Tongue (tissue), 1 donor: ENCODE measurements at regions not wholly inside any gene's neighbourhood (a gene's known extent, or its start where the extent isn't known, plus 50 kb on each side); places are given as distances from the start of the nearest gene placed in this dataset.

Experiments
- DNase-seq: peaks from one replicate; pipeline ENCODE4 v3.0.0-alpha.2; 2015

GRCh38 chr9:20291201-20291600, 331.1 kb downstream of the MLLT3 start:
- DNase-seq = no peak

GRCh38 chr9:20290257-20290656, 332.0 kb downstream of the MLLT3 start:
- peak; percentile 91 for DNase-seq

DNA sequence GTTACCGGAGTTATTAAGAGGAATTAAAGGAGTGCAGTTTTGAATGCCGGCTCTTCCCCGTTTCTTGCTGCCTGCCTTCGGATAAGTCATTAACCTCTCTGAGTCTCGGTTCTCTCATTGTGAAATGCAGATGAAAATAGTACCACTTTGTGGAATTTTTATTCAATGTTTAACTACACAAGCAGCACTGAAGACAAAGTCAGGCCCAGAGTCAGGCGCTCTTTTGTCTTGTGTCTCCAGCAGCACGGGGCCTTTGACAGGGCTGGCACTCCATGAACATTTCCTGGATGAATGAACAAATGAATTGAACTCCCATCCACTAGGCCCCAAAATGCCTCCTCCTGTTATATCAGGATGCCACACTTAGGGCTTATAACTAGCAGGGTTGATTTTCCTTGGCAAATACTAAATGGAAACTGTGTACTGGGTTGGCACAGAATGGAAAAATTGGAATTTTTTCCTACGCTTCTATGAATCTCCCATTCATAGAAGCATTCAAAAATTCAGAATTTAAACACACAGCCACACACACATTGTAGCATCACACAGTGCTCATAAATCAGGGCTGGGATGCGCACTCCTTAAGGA, 332.8 kb downstream of the MLLT3 start:
- peak; percentile 55 for DNase-seq

DNA sequence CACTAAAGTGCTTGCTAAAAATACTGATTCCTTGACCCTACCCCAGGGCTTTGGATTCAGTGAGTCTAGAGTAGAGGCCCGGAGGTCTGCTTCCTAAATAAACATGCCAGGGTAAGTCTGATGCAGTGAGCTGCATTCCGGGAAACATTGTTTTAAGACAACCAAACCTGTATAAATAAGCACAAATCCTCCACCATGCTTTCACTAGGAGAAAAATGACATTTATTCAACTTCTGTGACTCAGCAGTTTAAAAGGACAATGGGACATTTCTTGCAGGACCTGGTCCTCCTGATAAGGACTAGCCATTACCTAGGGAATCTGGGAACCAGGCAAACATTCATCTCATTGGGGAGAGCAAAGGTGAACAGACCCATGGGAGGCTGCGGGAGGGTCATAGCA, 335.3 kb downstream of the MLLT3 start:
- no peak for DNase-seq

DNA sequence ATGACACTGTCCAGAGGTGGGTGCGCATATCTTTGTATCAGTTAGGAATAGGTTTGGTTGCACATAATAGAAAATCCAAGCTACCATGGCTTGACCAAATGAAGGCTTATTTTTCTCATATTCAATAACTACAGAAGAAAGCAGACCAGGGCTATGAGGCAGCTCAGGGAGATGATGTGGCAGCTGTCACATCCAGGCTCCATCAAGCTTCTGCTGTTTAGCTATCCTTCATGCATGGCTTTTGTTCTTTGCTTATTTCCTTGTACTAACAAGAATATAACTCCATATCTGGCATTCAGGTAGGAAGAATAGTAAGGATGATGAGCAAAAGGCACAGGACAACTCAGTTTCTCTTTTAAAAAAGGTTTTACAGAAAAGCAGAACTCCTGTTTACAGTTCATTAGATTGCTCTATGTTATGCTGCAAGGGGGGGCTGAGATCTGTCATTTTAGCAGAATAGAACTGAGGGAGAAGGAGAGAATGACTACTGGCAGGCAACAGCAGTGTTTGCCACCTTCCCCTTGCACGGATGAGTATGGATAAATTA, 336.1 kb downstream of the MLLT3 start:
- DNase-seq = no peak

- DNase-seq = no peak
These were observed 337.6 kb downstream of the MLLT3 start for GRCh38 chr9:20284601-20285289.

DNA sequence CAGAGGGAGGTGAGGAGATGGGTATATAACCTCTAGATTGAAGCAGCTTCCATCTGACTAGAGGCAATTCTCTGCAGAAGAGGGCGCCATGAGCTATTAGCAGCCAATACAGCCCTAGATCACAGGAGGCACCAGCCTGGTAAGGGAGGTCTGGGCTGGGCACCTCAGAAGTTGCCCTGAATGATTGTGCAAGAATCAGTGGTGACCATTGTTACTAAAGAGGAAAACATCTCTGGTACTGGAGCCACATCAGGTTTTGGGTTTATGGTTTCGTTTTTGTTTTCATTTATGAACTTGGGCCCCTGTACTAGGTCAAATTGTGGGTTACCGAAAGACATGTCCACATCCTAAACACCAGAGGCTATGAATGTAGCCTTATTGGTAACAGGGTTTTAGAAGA, 342.0 kb downstream of the MLLT3 start:
- no peak for DNase-seq

- no peak for DNase-seq
These were observed 345.5 kb downstream of the MLLT3 start for GRCh38 chr9:20276762-20277161.

DNA sequence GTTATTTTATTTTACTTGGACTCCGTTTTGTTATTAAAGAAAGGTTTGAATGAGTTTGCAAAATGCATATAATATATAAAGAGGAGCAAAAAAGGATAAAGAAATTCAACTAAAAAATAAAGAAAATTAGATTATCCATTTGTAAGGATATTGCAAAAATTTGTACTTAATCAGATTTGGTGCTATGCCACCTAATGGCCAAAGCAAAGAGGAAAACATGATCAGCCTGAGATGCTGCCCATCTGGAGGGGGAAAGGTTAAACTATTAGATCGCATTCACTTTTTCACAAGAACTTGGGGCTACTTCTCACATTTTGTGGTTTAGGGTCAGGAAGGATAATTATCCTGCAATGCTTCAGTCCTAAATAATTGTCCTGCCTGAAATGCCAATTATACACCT, 350.6 kb downstream of the MLLT3 start:
- no peak for DNase-seq

GRCh38 chr9:20271096-20271495, 351.2 kb downstream of the MLLT3 start:
- peak; percentile 14 for DNase-seq

DNA sequence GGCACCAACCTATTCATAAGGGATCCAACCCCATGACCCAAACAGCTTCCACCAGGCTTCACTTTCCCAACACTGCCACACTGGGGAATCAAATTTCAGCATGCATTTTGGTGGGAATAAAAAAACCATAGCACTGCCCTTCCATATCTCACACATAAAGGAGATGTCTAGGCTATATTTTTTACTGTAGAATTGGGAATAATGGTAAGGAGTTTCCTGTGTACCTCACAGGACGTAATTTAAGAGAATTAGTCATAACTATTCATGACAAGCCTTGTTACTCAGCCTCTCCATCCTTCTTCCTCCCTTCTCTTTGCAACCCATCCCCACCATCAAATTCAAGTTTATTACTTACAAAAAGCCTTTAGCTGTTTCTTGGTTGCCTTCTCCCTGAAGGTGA, 352.1 kb downstream of the MLLT3 start:
- no peak for DNase-seq

DNA sequence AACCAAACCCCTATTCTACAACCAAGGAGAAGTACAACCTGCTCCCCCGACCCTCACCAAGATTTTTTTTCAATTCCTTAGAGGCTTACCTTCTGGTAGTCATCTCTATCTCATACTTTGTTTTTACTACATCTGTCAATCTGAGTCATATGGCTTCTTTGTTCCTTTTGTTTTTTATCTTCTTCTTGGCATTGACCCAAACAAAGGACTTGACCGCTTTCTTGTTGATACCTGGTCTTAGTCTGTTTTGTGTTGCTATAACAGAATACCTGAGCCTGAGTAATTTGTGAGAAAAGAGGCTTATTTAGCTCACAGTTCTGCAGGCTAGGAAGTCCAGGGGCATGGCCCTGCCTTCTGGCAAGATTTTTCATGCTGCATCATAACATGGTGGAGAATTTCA, 352.7 kb downstream of the MLLT3 start:
- no peak for DNase-seq

DNA sequence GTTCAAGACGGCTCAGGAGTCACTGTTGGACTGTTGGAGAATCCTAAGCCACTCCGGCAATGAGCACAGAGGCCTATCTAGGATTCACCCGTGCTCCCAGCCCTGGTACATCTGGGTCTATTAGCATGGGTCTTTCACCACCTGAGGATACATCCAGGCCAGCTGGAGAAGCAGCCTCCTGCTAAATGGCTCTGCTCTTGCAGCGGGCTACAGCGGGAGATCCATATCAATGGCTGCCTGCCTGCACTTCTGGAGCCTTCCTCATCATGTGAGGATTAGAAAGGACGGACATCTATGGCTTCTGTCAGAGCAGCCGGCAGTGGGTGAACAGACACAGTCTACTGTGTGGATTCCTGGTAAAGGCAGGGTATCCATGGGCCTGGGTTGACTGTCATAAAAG, 357.4 kb downstream of the MLLT3 start:
- DNase-seq = no peak

DNA sequence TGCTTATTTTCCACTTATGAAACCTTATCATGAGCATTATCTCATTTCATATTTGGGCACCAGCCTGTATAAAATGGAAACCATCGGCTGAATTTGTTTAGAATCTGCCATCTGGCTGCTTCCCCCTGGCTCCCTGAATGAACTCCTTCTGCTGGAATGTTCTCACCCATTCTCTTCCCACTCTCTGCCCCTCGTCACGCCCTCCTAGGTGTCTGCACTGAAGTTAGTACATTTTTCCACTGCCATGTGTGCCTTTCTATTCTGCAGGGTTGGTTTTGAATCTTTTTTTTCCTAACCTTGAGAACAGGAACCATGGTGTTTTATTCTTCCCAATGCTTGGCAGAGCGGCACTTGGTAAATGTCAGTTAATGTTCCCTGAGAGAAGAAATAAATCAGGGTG, 359.7 kb downstream of the MLLT3 start:
- no peak for DNase-seq

- no peak for DNase-seq
These were observed 365.9 kb downstream of the MLLT3 start for GRCh38 chr9:20256284-20256948.

DNA sequence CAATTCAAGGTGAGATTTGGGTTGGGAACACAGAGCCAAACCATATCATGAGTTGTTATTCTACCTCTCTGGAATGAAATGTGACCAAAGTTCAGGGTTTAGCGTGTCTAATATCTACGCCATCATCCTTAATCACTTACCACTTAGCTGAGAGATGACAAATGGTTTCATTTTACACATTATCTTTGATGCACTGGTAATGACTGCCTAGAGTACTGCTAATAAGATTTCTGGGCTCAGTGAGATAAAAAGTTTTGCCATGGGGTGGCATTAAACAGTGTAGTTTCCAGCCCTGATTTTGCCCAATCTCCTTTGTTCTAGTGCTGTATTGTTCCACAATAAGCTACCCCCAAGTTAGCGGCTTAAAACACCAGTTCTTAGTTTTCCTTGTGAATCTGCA, 367.2 kb downstream of the MLLT3 start:
- DNase-seq = no peak

DNA sequence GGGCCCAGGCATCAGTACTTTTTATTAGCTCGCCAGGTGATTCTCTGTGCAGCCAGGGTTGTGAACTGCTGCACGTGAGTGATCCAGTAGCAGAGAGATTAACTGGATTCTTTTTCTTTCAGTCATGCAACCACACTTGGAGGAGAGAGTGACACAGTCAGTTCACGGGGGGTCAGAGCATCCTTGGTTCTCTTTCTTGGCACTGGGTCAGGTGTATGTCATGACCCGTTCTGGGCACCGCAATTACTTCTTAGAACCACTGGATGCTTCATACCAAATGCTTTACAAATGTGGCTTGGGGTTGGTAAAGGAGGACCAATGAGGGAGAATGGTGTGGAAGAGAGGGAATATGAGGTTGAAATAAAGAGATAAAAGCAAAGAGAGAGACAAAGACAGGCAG, 368.7 kb downstream of the MLLT3 start:
- DNase-seq = no peak

DNA sequence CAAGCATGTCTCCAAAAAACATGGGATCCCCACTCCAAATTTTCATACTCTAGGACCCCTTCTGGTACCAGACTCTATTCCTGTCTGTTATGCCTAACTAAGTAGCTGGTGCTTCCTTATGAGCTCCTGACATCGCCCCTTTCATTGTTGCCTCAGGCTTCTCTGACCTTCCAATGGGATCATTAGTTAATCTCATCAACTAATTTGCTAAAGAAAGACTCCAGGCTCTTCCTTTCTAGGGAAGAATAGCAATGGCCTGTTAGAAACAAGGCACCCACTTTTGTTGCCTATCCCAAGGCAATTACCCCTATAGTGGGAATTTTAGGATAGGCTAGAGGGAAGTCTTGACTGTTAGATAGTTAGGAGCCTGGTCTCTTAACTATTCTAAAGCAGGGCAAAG, 369.5 kb downstream of the MLLT3 start:
- no peak for DNase-seq

GRCh38 chr9:20250791-20251190, 371.5 kb downstream of the MLLT3 start:
- DNase-seq = no peak

GRCh38 chr9:20244271-20244670, 378.0 kb downstream of the MLLT3 start:
- no peak for DNase-seq

GRCh38 chr9:20243841-20244240, 378.5 kb downstream of the MLLT3 start:
- DNase-seq = peak; percentile 37

- DNase-seq = no peak
These were observed 379.6 kb downstream of the MLLT3 start for GRCh38 chr9:20242510-20243189.

DNA sequence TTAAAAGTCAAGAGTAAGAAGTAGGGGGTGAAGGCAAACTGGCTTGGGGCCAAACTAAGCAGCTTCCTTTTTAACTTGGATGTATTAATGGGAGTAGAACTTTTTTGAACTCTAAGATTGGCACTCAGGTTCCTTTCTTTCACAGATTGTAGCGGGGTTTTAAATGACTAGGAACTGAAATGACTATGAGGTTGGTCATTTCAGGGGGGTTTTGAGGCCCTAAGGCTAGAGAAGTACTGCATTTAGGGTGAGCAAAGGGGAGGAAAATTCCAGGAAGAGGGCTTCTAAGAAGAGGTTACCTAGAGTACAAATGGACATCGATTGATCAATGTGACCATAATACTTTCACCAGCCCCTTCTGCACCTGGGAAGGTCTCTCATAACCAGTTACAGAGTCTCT, 381.8 kb downstream of the MLLT3 start:
- DNase-seq = no peak
